ENCODE measurements at regions not wholly inside any gene's neighbourhood (a gene's known extent, or its start where the extent isn't known, plus 50 kb on each side); places are given as distances from the start of the nearest gene placed in this dataset. TPM values are rescaled to one million over a fixed set of nuclear protein-coding genes. Genes with fewer than 3 reads are reported as not detected.

GRCh38 chr1:22376976-22377375, 74.7 kb upstream of the ZBTB40 start:
- ATAC-seq (no peak), DNase-seq (ENCODE audit: missing footprints) (no peak)
- intact Hi-C loops (cut with DNase I) = no loop called here

GRCh38 chr1:22379566-22379965, 72.1 kb upstream of the ZBTB40 start:
- no peak for ATAC-seq
- intact Hi-C loops (cut with DNase I) = no loop called here
- DNase-seq (ENCODE audit: missing footprints) = no peak

- DNase-seq (ENCODE audit: missing footprints) = no peak
- ATAC-seq = no peak
- intact Hi-C loops (cut with DNase I) = no loop called here
Measured at GRCh38 chr1:22380024-22380785, 71.4 kb upstream of the ZBTB40 start.

GRCh38 chr1:22383526-22384294, 67.9 kb upstream of the ZBTB40 start:
- intact Hi-C loops (cut with DNase I) = no loop called here
- ATAC-seq (no peak), DNase-seq (ENCODE audit: missing footprints) (no peak)

GRCh38 chr1:22385537-22385936, 66.1 kb upstream of the ZBTB40 start:
- no peak for DNase-seq (ENCODE audit: missing footprints)
- ATAC-seq = no peak
- intact Hi-C loops (cut with DNase I) = no loop called here

GRCh38 chr1:22386774-22387173, 64.9 kb upstream of the ZBTB40 start:
- ATAC-seq (no peak), DNase-seq (ENCODE audit: missing footprints) (no peak)
- intact Hi-C loops (cut with DNase I) = no loop called here

GRCh38 chr1:22387919-22388580, 63.6 kb upstream of the ZBTB40 start:
- DNase-seq (ENCODE audit: missing footprints) = no peak
- ATAC-seq = no peak
- intact Hi-C loops (cut with DNase I) = no loop called here

- DNase-seq (ENCODE audit: missing footprints) (no peak), ATAC-seq (no peak)
- intact Hi-C loops (cut with DNase I) = no loop called here
Measured at GRCh38 chr1:22388671-22389450, 62.8 kb upstream of the ZBTB40 start.

GRCh38 chr1:22393587-22393986, 58.1 kb upstream of the ZBTB40 start:
- intact Hi-C loops (cut with DNase I) = no loop called here
- ATAC-seq (no peak), DNase-seq (ENCODE audit: missing footprints) (no peak)

- ATAC-seq = no peak
- intact Hi-C loops (cut with DNase I) = no loop called here
- DNase-seq (ENCODE audit: missing footprints) = no peak
Measured at GRCh38 chr1:22398656-22399420, 52.8 kb upstream of the ZBTB40 start.

- no peak for ATAC-seq
- intact Hi-C loops (cut with DNase I) = no loop called here
- no peak for DNase-seq (ENCODE audit: missing footprints)
Measured at GRCh38 chr1:22399421-22400091, 52.1 kb upstream of the ZBTB40 start.

Small RNA genes lying in the stretch of these regions (microRNA-seq; reads per million reads assigned to microRNA genes)
- not detected for gene MIR4418

Measured in Right ventricle myocardium inferior (tissue), 1 donor.